Calu3 (cell line): ENCODE measurements at regions not wholly inside any gene's neighbourhood (a gene's known extent, or its start where the extent isn't known, plus 50 kb on each side); places are given as distances from the start of the nearest gene placed in this dataset.

Experiments used
- BruUV-seq: library from RNA; stranded (reverse); fragments of 400-500 nt; replicated peaks from 2 replicates; lab custom pipeline; 2021; lab: Mats Ljungman, UMichigan
- CTCF ChIA-PET: fragments of 300-600 bp; sonication (Branson Sonifier 250); formaldehyde crosslinking; loops from one replicate; lab custom pipeline; 2022; ENCODE audit warnings: antibody characterized with exemption; lab: Charles Lee
- DNase-seq: peaks from one replicate; pipeline ENCODE4 v3.0.0; 2022
- H3K27ac Mint-ChIP-seq: one replicate; pipeline ENCODE4 v1.8.0; 2022; ENCODE audit warnings: mixed read lengths; ENCODE audit not compliant: unreplicated experiment
- H3K27me3 Mint-ChIP-seq: one replicate; pipeline ENCODE4 v1.8.0; 2022; ENCODE audit warnings: mixed read lengths; ENCODE audit not compliant: unreplicated experiment
- H3K36me3 Mint-ChIP-seq: one replicate; pipeline ENCODE4 v1.8.0; 2022; ENCODE audit warnings: mild to moderate bottlenecking, moderate library complexity, mixed read lengths; ENCODE audit not compliant: insufficient read depth, unreplicated experiment
- H3K4me1 Mint-ChIP-seq: one replicate; pipeline ENCODE4 v1.8.0; 2022; ENCODE audit warnings: mild to moderate bottlenecking, low read depth, mixed read lengths; ENCODE audit not compliant: unreplicated experiment
- H3K4me3 Mint-ChIP-seq: one replicate; pipeline ENCODE4 v1.8.0; 2022; ENCODE audit warnings: mild to moderate bottlenecking, low read depth, moderate library complexity, mixed read lengths; ENCODE audit not compliant: unreplicated experiment
- H3K9me3 Mint-ChIP-seq: one replicate; pipeline ENCODE4 v1.8.0; 2022; ENCODE audit warnings: low read depth, mixed read lengths; ENCODE audit not compliant: unreplicated experiment
- intact Hi-C: fragments of 100-400 bp; cut with micrococcal nuclease; formaldehyde crosslinking; loops from one replicate; pipeline ENCODE4 v1.10.0; 2022; ENCODE audit not compliant: unreplicated experiment
- TF ChIP-seq, protein P1 (sequence below): fragments of 200-600 bp; IDR thresholded peaks from one replicate; pipeline ENCODE4 v1.8.0; 2022; ENCODE audit warnings: antibody characterized with exemption; ENCODE audit not compliant: unreplicated experiment

- TF ChIP-seq, protein P1, sequence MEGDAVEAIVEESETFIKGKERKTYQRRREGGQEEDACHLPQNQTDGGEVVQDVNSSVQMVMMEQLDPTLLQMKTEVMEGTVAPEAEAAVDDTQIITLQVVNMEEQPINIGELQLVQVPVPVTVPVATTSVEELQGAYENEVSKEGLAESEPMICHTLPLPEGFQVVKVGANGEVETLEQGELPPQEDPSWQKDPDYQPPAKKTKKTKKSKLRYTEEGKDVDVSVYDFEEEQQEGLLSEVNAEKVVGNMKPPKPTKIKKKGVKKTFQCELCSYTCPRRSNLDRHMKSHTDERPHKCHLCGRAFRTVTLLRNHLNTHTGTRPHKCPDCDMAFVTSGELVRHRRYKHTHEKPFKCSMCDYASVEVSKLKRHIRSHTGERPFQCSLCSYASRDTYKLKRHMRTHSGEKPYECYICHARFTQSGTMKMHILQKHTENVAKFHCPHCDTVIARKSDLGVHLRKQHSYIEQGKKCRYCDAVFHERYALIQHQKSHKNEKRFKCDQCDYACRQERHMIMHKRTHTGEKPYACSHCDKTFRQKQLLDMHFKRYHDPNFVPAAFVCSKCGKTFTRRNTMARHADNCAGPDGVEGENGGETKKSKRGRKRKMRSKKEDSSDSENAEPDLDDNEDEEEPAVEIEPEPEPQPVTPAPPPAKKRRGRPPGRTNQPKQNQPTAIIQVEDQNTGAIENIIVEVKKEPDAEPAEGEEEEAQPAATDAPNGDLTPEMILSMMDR: no peak
- CTCF ChIA-PET: no interaction called here
- no peaks in the 10 kb centered on the region for H3K9me3 Mint-ChIP-seq
- no peaks in the 10 kb centered on the region for H3K4me1 Mint-ChIP-seq
- intact Hi-C loops: no loop called here
- H3K27me3 Mint-ChIP-seq: no peaks in the 10 kb centered on the region
- BruUV-seq: no TSS peak
- H3K27ac Mint-ChIP-seq: no peak overlapping the region
- DNase-seq: no peak
- H3K36me3 Mint-ChIP-seq: no peaks in the 10 kb centered on the region
- H3K4me3 Mint-ChIP-seq: no peak overlapping the region
These were observed 223.0 kb downstream of the PTBP2 start for GRCh38 chr1:96944432-96945092.

- no peak for DNase-seq
These were observed 224.0 kb downstream of the PTBP2 start for GRCh38 chr1:96945509-96946084.

DNA sequence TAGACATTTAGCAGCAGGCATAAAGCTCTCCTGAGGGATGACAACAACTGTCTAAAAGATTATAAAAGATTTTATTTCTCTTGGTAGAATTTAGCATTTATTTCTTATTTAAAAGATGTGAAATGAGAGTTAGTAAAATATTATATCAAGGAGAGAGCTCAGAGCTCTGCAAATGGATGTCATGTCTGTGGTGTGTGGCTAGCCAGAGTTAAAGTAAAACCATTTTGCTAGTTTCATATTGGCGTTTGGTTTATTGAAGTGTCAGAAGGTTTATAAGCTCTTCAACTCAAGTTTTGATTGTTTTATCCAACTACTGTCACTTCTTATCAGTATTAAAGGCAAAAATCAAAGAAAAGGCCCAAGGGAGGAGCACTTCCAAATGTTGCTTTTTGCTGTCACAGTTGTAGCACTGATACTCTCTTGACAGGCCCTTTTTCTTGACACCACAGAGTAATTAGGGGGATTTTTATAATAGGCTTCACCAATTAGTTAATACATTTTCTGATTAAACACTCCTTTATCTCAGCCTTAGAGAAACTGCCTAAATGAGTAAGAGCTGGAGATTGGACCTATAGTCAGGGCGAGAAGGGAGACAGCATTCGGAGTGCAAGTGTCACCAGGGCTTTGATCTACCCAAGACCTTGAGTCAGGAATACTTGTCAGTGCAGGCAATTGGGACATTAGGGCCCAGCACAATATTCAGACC, 233.9 kb downstream of the PTBP2 start:
- TF ChIP-seq, protein P1: no peak
- H3K36me3 Mint-ChIP-seq: no peaks in the 10 kb centered on the region
- BruUV-seq: no TSS peak
- no peak overlapping the region for H3K4me3 Mint-ChIP-seq
- intact Hi-C loops: loop anchor here (1.0 kb wide), 1 partner anchor 29 kb away; no protein-coding TSS in a partner anchor
- no peak overlapping the region for H3K27ac Mint-ChIP-seq
- H3K9me3 Mint-ChIP-seq: no peaks in the 10 kb centered on the region
- H3K27me3 Mint-ChIP-seq: no peaks in the 10 kb centered on the region
- DNase-seq: no peak
- CTCF ChIA-PET: interaction anchor here (0.6 kb wide), 1 partner anchor 9 kb away, joined by 3 read pairs; no protein-coding TSS in a partner anchor
- H3K4me1 Mint-ChIP-seq: peaks cover 18% of the 10 kb centered on the region

More at GRCh38 chr1:96945509-96946084, 224.0 kb downstream of the PTBP2 start:
- Mint-ChIP-seq H3K9me3 (no peaks in the 10 kb centered on the region), H3K4me3 (no peak overlapping the region), H3K36me3 (no peaks in the 10 kb centered on the region), H3K4me1 (no peaks in the 10 kb centered on the region), H3K27me3 (no peaks in the 10 kb centered on the region), H3K27ac (no peak overlapping the region)
- BruUV-seq: no TSS peak
- TF ChIP-seq, protein P1: no peak
- CTCF ChIA-PET: no interaction called here
- intact Hi-C loops: no loop called here

GRCh38 chr1:96962216-96962615, 240.6 kb downstream of the PTBP2 start:
- Mint-ChIP-seq H3K9me3 (no peaks in the 10 kb centered on the region), H3K4me3 (no peak overlapping the region), H3K27me3 (no peaks in the 10 kb centered on the region), H3K36me3 (no peaks in the 10 kb centered on the region), H3K27ac (no peak overlapping the region), H3K4me1 (peaks cover 10% of the 10 kb centered on the region)
- intact Hi-C loops: no loop called here
- CTCF ChIA-PET: interaction anchor here (0.7 kb wide), 1 partner anchor 89 kb away, joined by 3 read pairs; no protein-coding TSS in a partner anchor
- no peak for DNase-seq
- TF ChIP-seq, protein P1: no peak
- BruUV-seq: no TSS peak
